NCI-H524 treated with DMSO at 0.1 percent for 48 hours (cell line): ENCODE measurements at regions not wholly inside any gene's neighbourhood (a gene's known extent, or its start where the extent isn't known, plus 50 kb on each side); places are given as distances from the start of the nearest gene placed in this dataset.
"Not testable (repeated sequence)": the region's sequence is repeated elsewhere in the genome, so short reads cannot be mapped to it uniquely, and the experiment has no call there.

Source experiments
- DNase-seq: peaks from one replicate; lab custom pipeline; 2025; lab: John Stamatoyannopoulos, UW

- DNase-seq, result no peak
Measured at GRCh38 chrX:125505207-125505606, 185.5 kb downstream of the TEX13C start.

DNA sequence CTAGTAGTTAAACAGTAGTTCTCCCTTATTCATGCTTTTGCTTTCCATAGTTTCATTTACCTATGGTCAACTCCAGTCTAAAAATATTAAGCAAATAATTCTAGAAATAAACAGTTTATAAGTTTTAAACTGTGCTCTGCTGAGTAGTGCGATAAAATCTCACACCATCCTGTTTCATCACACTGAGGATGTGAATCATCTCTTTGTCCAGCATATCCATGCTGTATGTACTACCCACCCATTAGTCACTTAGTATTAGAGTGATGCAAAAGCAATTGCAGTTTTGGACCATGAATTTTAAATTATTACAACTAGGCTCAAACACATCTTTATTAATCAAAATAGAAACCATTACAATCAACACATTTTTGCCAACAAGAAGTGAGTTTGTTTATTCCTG lies 187.4 kb downstream of the TEX13C start:
- DNase-seq, result no peak

DNA sequence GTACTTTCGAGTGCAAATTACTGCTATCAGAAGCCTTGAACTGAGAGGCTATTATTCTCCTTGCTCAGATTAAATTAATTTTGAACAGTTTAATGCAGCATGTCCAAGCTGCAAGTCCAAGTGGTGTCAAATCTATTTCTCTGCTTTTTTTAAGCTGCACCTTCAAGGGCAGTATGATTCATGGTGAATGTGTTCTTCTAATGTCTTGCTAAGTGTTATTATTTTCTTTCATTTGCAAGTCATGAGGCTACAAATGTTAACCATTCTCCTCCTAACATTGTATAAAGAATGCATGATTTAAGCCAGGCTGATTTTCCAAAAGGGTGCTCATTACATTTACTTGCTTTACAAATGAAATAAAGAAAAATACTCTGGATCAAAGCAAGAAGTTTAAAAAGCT lies 200.4 kb downstream of the TEX13C start:
- DNase-seq, result no peak

- DNase-seq, result no peak
Measured at GRCh38 chrX:125522752-125523151, 203.1 kb downstream of the TEX13C start.

- no peak for DNase-seq
Measured at GRCh38 chrX:125532411-125533089, 212.9 kb downstream of the TEX13C start.

DNA sequence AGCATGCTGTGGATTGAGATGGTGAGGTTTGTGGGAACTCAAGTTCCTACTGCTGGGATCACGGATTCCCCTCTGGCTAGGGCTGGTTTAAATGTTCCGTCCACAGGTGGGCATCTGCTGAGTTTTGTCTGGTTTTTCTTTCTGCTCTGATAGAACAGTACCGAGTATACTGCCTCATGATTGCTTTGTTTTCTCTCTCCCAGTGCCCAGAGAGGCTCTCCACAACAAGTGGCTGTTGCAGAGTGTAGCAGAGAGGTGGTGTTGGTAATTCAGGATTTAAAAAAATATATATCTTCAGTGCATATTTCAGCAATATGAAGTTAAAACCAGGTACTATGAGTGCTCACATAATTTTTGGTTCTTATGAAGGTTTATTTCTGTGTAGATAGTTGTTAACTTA lies 213.7 kb downstream of the TEX13C start:
- DNase-seq, result no peak

- no peak for DNase-seq
Measured at GRCh38 chrX:125544031-125544660, 224.5 kb downstream of the TEX13C start.

DNA sequence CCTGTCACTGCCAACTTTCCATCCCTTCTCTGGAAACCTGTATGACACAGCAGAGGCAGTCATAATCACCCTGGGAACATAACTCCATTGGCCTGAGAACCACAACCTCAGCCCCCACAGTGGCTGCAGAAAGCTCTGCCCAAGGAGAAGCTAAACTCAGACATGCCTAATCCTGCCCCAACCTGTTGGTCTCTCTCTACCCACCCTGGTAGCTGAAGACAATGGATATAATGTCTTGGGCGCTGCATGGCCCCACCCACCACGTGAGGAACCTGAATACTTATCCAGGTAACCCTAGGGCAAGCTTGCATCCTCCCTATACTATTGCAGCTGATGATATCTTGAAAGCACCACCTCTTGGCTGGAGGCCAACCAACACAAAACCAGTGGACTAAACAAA lies 225.2 kb downstream of the TEX13C start:
- no peak for DNase-seq

- DNase-seq, result no peak
Measured at GRCh38 chrX:125577479-125577878, 257.8 kb downstream of the TEX13C start.

DNA sequence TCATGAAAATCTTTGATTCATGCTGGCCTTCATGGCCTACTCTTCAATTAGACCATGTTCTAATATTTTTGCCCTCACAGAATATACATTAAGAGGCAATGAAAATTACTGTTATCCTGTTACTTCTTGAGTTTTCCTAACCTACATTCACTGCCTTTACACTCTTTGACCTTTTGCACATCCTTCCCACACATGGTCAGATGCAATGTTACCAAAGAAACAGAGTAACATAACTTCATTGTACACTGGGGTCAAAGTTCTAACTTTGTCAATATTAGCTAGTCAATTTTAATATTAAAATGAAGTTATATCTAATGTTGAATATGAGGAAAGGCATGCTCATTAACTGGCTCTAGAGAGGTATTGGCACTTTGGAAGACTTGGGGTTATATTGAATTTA lies 284.8 kb downstream of the TEX13C start:
- no peak for DNase-seq

DNA sequence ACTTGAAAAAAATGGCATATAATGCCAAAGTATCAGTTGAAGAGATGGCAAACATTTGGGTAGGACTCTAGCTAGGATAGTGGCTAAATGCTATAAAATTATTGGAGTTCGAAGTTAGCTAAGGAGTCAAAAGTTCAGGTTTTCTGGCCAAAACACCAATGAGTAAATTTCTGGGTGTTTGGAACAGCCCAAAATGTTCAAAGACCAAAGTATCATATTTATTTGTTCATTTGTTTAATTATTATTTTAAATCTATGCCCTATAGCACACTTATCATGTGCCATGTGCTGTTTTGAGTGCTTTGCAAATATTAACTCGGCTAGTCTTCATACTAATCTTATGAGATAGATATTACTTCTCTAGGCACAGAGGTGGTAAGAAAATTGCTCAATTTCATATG lies 285.5 kb downstream of the TEX13C start:
- no peak for DNase-seq

DNA sequence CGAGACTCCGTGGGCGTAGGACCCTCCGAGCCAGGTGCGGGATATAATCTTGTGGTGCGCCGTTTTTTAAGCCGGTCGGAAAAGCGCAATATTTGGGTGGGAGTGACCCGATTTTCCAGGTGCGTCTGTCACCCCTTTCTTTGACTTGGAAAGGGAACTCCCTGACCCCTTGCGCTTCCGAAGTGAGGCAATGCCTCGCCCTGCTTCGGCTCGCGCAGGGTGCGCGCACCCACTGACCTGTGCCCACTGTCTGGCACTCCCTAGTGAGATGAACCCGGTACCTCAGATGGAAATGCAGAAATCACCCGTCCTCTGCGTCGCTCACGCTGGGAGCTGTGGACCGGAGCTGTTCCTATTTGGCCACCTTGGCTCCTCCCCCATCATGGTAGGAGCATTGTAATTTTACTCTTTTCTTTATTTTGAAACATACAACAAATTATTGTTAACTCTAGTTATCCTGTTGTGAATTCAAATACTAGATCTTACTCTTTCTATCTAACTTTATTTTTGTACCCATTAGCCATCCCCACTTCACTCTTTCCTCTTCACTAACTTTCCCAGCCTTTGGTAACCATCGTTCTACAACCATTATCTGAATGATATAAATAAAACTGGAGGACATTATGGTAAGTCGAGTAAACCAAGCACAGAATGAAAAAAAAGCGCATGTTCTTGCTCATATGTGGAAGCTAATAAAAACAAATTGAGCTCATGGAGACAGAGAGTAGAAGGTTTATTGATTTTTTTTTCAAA lies 295.1 kb downstream of the TEX13C start:
- not testable (repeated sequence) for DNase-seq

DNA sequence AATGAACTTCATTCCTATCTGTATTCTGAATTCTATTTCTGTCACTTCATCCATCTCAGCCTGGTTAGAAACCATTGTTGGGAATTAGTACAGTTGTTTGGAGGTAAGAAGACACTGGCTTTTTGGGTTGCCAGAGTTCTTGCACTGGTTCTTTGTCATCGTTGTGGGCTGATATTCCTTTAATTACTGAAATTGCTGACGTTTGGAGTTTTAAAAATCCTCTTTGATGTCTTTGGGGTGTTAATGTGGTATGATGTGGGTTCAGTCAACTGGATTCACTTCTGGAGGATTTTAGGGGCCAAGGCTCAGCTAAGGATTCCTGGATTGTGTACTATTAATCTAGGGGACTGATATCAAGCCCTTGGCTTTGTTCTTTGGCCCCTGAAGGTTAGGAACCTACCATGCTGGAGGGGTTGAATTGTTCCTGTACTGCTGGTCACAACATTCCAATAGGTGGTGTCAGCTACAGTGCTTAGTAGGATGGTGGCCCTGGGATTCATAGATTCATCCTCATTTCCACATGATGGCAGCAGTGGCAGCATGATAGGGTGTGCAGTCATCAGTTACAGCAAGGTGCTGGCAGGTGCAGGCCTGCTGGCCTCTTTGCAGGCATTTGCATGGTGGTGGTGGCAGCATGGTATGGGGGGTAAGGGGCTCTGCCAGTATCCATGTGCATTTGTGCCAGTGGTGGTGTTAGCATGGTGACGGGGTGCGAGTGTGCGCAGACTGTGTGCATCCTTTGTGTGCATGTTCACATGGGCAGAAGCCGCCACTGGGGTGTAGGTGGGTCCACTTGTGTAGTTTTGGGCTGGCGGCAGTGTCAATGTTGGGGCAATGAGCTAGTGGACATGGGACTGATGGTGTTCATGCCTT lies 301.3 kb downstream of the TEX13C start:
- no peak for DNase-seq

- no peak for DNase-seq
Measured at GRCh38 chrX:125621588-125621927, 301.9 kb downstream of the TEX13C start.

GRCh38 chrX:125622899-125623298 lies 303.2 kb downstream of the TEX13C start:
- DNase-seq, result no peak

- DNase-seq, result no peak
Measured at GRCh38 chrX:125627676-125628075, 308.0 kb downstream of the TEX13C start.

- no peak for DNase-seq
Measured at GRCh38 chrX:125628435-125628834, 308.8 kb downstream of the TEX13C start.

GRCh38 chrX:125641405-125641804 lies 321.7 kb downstream of the TEX13C start:
- no peak for DNase-seq

DNA sequence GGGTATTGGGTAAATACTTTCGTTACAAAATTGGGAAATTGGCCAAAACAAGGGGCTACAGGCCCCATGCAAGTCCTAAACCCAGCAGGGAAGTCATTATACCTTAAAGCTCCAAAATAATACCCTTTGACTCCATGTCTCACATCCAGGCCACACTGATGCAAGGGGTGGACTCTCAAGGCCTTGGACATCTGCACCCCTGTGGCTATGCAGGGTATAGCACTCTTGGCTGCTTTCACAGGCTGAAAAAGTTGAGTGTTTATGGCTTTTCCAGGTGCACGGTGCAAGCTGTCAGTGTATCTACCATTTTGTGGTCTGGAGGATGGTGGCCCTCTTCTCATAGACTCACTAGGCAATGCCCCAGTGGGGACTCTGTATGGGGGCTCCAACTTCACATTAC lies 326.5 kb downstream of the TEX13C start:
- DNase-seq, result no peak

DNA sequence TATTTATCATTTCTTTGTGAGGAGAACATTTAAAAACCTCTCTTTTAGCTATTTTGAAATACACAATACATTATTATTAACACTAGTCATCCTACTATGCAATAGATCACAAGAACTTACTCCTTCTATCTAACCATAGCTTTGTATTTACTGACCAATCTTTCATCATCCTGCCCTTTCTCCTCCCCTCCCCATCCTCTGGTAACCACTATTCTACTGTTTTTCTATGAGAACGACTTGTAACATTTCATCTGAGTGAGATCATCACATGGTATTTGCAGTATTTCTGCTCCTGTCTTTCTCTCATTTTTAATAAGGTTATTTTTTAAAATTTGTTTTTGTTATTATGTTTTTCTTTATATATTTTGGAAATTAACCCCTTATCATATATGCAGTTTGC lies 331.8 kb downstream of the TEX13C start:
- DNase-seq, result no peak

DNA sequence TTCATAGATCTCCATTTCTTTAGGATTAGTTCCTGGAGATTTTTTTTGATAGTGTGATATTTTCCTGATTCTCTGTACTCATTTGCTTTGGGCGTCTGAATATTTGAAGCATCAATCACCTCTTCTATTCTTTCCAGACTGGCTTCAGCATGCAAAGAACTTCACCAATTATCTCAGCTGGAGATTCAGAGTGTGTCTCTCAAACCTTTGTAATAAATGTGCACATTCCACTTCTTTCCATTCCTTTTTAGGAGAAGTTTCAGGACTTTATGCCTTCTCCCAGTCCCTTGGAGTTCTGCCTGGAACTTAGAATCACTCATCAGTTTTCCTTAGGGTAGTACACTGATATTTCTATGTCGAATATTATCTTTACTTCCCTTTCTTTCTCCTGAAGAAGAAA lies 334.8 kb downstream of the TEX13C start:
- DNase-seq, result no peak

DNA sequence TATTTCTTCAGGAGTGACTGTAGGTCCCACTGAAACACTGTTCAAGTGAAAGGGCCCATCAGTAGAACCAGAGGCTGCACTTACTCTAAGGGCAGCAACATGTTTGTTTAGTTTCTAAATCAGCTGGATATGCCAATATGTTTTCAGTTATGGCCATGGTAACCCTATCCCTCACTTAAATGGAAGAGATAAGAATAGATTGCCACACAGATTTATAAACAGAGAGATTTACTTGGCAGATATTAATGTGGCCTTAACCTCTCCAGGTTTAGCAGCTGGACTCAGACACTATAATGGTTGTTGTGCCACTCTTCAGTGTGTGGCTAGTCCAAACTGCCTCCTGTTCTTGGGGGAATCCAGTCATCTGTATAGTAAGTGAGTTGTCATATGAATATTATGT lies 354.1 kb downstream of the TEX13C start:
- DNase-seq, result no peak
